ENCODE measurements at regions not wholly inside any gene's neighbourhood (a gene's known extent, or its start where the extent isn't known, plus 50 kb on each side); places are given as distances from the start of the nearest gene placed in this dataset.

DNA sequence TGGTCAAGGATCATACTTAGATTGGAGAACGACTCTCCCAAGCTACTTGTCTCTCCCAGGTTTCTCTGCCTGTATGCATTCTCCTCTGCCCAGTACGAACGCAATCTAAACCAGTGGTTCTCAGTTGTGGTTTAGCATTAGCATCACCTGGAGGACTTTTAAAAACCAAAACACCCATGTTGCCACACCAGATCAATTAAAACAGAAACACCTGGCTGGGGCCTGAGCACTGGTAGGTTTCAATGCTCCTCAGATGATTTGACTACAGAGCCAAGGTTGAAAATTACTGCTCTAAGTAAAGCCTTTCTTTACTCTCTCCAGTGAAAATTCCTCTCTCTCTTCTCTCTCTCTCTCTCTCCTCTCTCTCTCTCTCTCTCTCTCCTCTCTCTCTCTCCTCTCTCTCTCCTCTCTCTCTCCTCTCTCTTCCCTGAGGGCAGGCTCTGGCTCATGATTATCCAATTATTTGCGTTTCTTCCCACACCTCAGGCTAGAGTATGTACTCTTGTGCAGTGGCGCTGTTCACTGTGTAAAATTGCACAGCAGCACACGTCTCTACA is 153.7 kb upstream of the FGF13 start:
- TF ChIP-seq, protein P1, sequence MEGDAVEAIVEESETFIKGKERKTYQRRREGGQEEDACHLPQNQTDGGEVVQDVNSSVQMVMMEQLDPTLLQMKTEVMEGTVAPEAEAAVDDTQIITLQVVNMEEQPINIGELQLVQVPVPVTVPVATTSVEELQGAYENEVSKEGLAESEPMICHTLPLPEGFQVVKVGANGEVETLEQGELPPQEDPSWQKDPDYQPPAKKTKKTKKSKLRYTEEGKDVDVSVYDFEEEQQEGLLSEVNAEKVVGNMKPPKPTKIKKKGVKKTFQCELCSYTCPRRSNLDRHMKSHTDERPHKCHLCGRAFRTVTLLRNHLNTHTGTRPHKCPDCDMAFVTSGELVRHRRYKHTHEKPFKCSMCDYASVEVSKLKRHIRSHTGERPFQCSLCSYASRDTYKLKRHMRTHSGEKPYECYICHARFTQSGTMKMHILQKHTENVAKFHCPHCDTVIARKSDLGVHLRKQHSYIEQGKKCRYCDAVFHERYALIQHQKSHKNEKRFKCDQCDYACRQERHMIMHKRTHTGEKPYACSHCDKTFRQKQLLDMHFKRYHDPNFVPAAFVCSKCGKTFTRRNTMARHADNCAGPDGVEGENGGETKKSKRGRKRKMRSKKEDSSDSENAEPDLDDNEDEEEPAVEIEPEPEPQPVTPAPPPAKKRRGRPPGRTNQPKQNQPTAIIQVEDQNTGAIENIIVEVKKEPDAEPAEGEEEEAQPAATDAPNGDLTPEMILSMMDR (IDR thresholded peaks at IDR 0.05) = no peak
- TF ChIP-seq POLR2AphosphoS5 (IDR thresholded peaks at IDR 0.05) = no peak

Measured in breast epithelium (tissue), 3 donors.